GM21619 (cell line): ENCODE measurements at regions not wholly inside any gene's neighbourhood (a gene's known extent, or its start where the extent isn't known, plus 50 kb on each side); places are given as distances from the start of the nearest gene placed in this dataset.

Experiments
- ATAC-seq: cut with Tn5 transposase; IDR thresholded peaks from one replicate; pipeline ENCODE4 v1.9.1; 2021; ENCODE audit not compliant: unreplicated experiment

GRCh38 chrX:110408949-110409588, 50.4 kb downstream of the RTL9 start:
- ATAC-seq = no peak

- no peak for ATAC-seq
These were observed 51.3 kb downstream of the RTL9 start for GRCh38 chrX:110409925-110410324.

GRCh38 chrX:110410603-110411002, 52.0 kb downstream of the RTL9 start:
- no peak for ATAC-seq

- peak; percentile 59 for ATAC-seq
These were observed 54.5 kb downstream of the RTL9 start for GRCh38 chrX:110412971-110413726.

- ATAC-seq = no peak
These were observed 55.1 kb downstream of the RTL9 start for GRCh38 chrX:110413727-110414124.

GRCh38 chrX:110414273-110414672, 55.6 kb downstream of the RTL9 start:
- peak; percentile 24 for ATAC-seq

- peak; percentile 79 for ATAC-seq
These were observed 56.2 kb downstream of the RTL9 start for GRCh38 chrX:110414679-110415439.

- no peak for ATAC-seq
These were observed 57.0 kb downstream of the RTL9 start for GRCh38 chrX:110415440-110416170.

GRCh38 chrX:110417128-110417527, 58.5 kb downstream of the RTL9 start:
- no peak for ATAC-seq

- ATAC-seq = no peak
These were observed 59.9 kb downstream of the RTL9 start for GRCh38 chrX:110418316-110419235.

GRCh38 chrX:110419512-110419911, 60.9 kb downstream of the RTL9 start:
- no peak for ATAC-seq

- peak; percentile 72 for ATAC-seq
These were observed 62.3 kb downstream of the RTL9 start for GRCh38 chrX:110420771-110421499.

GRCh38 chrX:110421500-110422455, 63.1 kb downstream of the RTL9 start:
- no peak for ATAC-seq

GRCh38 chrX:110425222-110426154, 66.8 kb downstream of the RTL9 start:
- no peak for ATAC-seq

- no peak for ATAC-seq
These were observed 67.5 kb downstream of the RTL9 start for GRCh38 chrX:110426155-110426504.

GRCh38 chrX:110427076-110427475, 68.4 kb downstream of the RTL9 start:
- ATAC-seq = no peak

GRCh38 chrX:110428144-110428543, 69.5 kb downstream of the RTL9 start:
- ATAC-seq = no peak
